HCT116 (cell line): ENCODE measurements at regions not wholly inside any gene's neighbourhood (a gene's known extent, or its start where the extent isn't known, plus 50 kb on each side); places are given as distances from the start of the nearest gene placed in this dataset.

Experiments
- ATAC-seq: fragments of 200-7000 bp; cut with Tn5 transposase; 2 replicates; pipeline ENCODE4 v1.9.1; 2020; ENCODE audit warnings: mild to moderate bottlenecking, moderate library complexity
- BruUV-seq: library from RNA; stranded (reverse); fragments of 400-500 nt; replicated peaks from 2 replicates; lab custom pipeline; 2021; lab: Mats Ljungman, UMichigan
- CTCF ChIA-PET: fragments of 300-600 bp; sonication (Branson Sonifier 250); formaldehyde crosslinking; loops from one replicate; lab custom pipeline; 2021; ENCODE audit warnings: antibody characterized with exemption; lab: Charles Lee
- POLR2A ChIA-PET: fragments of 300-600, 350-600 bp; sonication (Branson Sonifier 250); formaldehyde crosslinking; loops from one replicate; lab custom pipeline; 2021; ENCODE audit warnings: antibody characterized with exemption; lab: Charles Lee
- RAD21 ChIA-PET, 2 experiments: fragments of 300-600 bp; sonication (Branson Sonifier 250); formaldehyde crosslinking; loops; one replicate each; lab custom pipeline; 2023; ENCODE audit warnings: low total read pairs in 2 of 2; ENCODE audit not compliant: uncharacterized antibody in 2 of 2, unreplicated experiment in 2 of 2, low non-redundant PET in 1 of 2; lab: Charles Lee
- DNase-seq: peaks from one replicate; pipeline ENCODE4 v3.0.0-alpha.2; 2010; ENCODE audit warnings: low read depth, low spot score
- H2AFZ ChIP-seq: fragments of 200-600 bp; shearing (Covaris generic), sonication (generic); 2 replicates; pipeline ENCODE4 v1.6.1; 2017; ENCODE audit warnings: low read depth, mixed run types, mixed read lengths, antibody characterized with exemption, low read length; ENCODE audit not compliant: poor library complexity, severe bottlenecking
- H3K27ac ChIP-seq: 2 replicates; pipeline ENCODE4 v1.5.1; 2012; ENCODE audit warnings: low read depth, low read length
- H3K27me3 ChIP-seq: fragments of 200-600 bp; sonication (generic); 2 replicates; pipeline ENCODE4 v1.6.1; 2016; ENCODE audit warnings: mixed run types, low read length, mixed read lengths; ENCODE audit not compliant: insufficient read depth
- H3K36me3 ChIP-seq, 2 experiments: fragments of 200-500 bp in 1 of 2; fragments of 200-600 bp in 1 of 2; sonication (Bioruptor generic) in 1 of 2; sonication (generic) in 1 of 2; 2 replicates each; pipeline versions ENCODE4 v1.5.1 to v1.6.1; 2014 to 2016; ENCODE audit warnings: low read length in 2 of 2, inconsistent platforms in 1 of 2, mixed read lengths in 1 of 2, mixed run types in 1 of 2; ENCODE audit not compliant: insufficient read depth in 2 of 2, control insufficient read depth in 1 of 2
- H3K4me1 ChIP-seq, 2 experiments: fragments of 200-600 bp in 1 of 2; sonication (generic) in 1 of 2; 2 replicates each; pipeline versions ENCODE4 v1.5.1 to v1.6.1; 2012 to 2017; ENCODE audit warnings: low read length in 2 of 2, inconsistent platforms in 1 of 2, mild to moderate bottlenecking in 1 of 2, mixed read lengths in 1 of 2, mixed run types in 1 of 2, moderate library complexity in 1 of 2; ENCODE audit not compliant: insufficient read depth in 2 of 2, control insufficient read depth in 1 of 2
- H3K4me2 ChIP-seq: fragments of 200-600 bp; sonication (generic); 2 replicates; pipeline ENCODE4 v1.6.1; 2017; ENCODE audit warnings: mixed run types, low read length, mixed read lengths
- H3K4me3 ChIP-seq, 2 experiments: fragments of 200-600 bp in 1 of 2; sonication (generic) in 1 of 2; replicated peaks in 1 of 2; 2 replicates each; pipeline ENCODE4 v1.5.1; 2011 to 2016; ENCODE audit warnings: low read length in 2 of 2, control low read depth in 1 of 2, low read depth in 1 of 2, mild to moderate bottlenecking in 1 of 2, mixed read lengths in 1 of 2, mixed run types in 1 of 2
- H3K79me2 ChIP-seq: fragments of 200-600 bp; sonication (generic); 2 replicates; pipeline ENCODE4 v1.6.1; 2017; ENCODE audit warnings: mild to moderate bottlenecking, mixed run types, low read length, moderate library complexity, mixed read lengths; ENCODE audit not compliant: insufficient read depth
- H3K9ac ChIP-seq: fragments of 200-600 bp; sonication (generic); 2 replicates; pipeline ENCODE4 v1.6.1; 2016; ENCODE audit warnings: low read length, mixed read lengths
- H3K9me2 ChIP-seq: fragments of 200-600 bp; sonication (generic), shearing (Covaris generic); 2 replicates; pipeline ENCODE4 v1.6.1; 2017; ENCODE audit warnings: mixed run types, mild to moderate bottlenecking, moderate library complexity; ENCODE audit not compliant: insufficient read depth
- H3K9me3 ChIP-seq, 2 experiments: fragments of 200-500 bp in 1 of 2; fragments of 200-600 bp in 1 of 2; sonication (Bioruptor generic) in 1 of 2; sonication (generic) in 1 of 2; 2 replicates each; pipeline ENCODE4 v1.6.1; 2014 to 2017; ENCODE audit warnings: low read length in 2 of 2, mixed read lengths in 2 of 2, inconsistent platforms in 1 of 2, low read depth in 1 of 2, mild to moderate bottlenecking in 1 of 2, mixed run types in 1 of 2, moderate library complexity in 1 of 2; ENCODE audit not compliant: control insufficient read depth in 1 of 2, insufficient read depth in 1 of 2
- H4K20me1 ChIP-seq: fragments of 200-600 bp; sonication (generic), shearing (Covaris generic); 2 replicates; pipeline ENCODE4 v1.6.1; 2017; ENCODE audit warnings: mixed run types, mild to moderate bottlenecking, moderate library complexity; ENCODE audit not compliant: insufficient read depth
- CBX3 ChIP-seq: IDR thresholded peaks from 2 replicates; pipeline ENCODE4 v1.6.1; 2012; ENCODE audit warnings: low read depth
- EGR1 ChIP-seq: IDR thresholded peaks from 2 replicates; pipeline ENCODE4 v1.6.1; 2012; ENCODE audit warnings: low read depth
- EZH2phosphoT487 ChIP-seq: fragments of 200-600 bp; IDR thresholded peaks from 2 replicates; pipeline ENCODE4 v1.6.1; 2018; ENCODE audit warnings: antibody characterized with exemption, borderline replicate concordance
- JUND ChIP-seq: IDR thresholded peaks from 2 replicates; pipeline ENCODE4 v1.6.1; 2012
- POLR2A ChIP-seq: IDR thresholded peaks from 2 replicates; pipeline ENCODE4 v1.7.0; 2011; ENCODE audit warnings: borderline replicate concordance; ENCODE audit not compliant: insufficient read depth, insufficient read length; ENCODE audit errors: extremely low read depth
- RAD21 ChIP-seq: IDR thresholded peaks from 2 replicates; pipeline ENCODE4 v1.6.1; 2012; ENCODE audit warnings: low read depth, mild to moderate bottlenecking
- ZBTB33 ChIP-seq: IDR thresholded peaks from 2 replicates; pipeline ENCODE4 v1.6.1; 2011; ENCODE audit warnings: mild to moderate bottlenecking, low read length, moderate library complexity; ENCODE audit not compliant: insufficient replicate concordance; ENCODE audit errors: extremely low read depth
- ZNF274 ChIP-seq: fragments of 200-500 bp; sonication (Bioruptor generic); IDR thresholded peaks from 2 replicates; pipeline ENCODE4 v1.6.1; 2014; ENCODE audit warnings: mild to moderate bottlenecking, low read depth, low read length, inconsistent platforms
- intact Hi-C: fragments of 100-400 bp; cut with micrococcal nuclease; formaldehyde crosslinking; loops from 2 replicates; pipeline ENCODE4 v1.10.0; 2022
- TF ChIP-seq, protein P1 (sequence below), 3 experiments: fragments of 200-600 bp in 1 of 3; sonication (generic) in 1 of 3; IDR thresholded peaks in 2 of 3; conservative IDR thresholded peaks in 1 of 3; 2 replicates each; pipeline ENCODE4 v1.5.1; 2012 to 2017; ENCODE audit warnings: low read depth in 2 of 3, low read length in 2 of 3, antibody characterized with exemption in 1 of 3, borderline replicate concordance in 1 of 3, control low read depth in 1 of 3, mild to moderate bottlenecking in 1 of 3, mixed read lengths in 1 of 3, mixed run types in 1 of 3, moderate library complexity in 1 of 3; ENCODE audit not compliant: insufficient read depth in 1 of 3

- TF ChIP-seq, protein P1, sequence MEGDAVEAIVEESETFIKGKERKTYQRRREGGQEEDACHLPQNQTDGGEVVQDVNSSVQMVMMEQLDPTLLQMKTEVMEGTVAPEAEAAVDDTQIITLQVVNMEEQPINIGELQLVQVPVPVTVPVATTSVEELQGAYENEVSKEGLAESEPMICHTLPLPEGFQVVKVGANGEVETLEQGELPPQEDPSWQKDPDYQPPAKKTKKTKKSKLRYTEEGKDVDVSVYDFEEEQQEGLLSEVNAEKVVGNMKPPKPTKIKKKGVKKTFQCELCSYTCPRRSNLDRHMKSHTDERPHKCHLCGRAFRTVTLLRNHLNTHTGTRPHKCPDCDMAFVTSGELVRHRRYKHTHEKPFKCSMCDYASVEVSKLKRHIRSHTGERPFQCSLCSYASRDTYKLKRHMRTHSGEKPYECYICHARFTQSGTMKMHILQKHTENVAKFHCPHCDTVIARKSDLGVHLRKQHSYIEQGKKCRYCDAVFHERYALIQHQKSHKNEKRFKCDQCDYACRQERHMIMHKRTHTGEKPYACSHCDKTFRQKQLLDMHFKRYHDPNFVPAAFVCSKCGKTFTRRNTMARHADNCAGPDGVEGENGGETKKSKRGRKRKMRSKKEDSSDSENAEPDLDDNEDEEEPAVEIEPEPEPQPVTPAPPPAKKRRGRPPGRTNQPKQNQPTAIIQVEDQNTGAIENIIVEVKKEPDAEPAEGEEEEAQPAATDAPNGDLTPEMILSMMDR (IDR thresholded peaks at IDR 0.05 in 2 of 3, conservative IDR thresholded peaks at IDR 0.05 in 1 of 3; ENCODE audit: borderline replicate concordance in 1 of 3, insufficient read depth in 1 of 3, low read depth in 2 of 3, low read length in 2 of 3): no peak
- TF ChIP-seq EGR1 (no peak), JUND (no peak), CBX3 (no peak), ZNF274 (no peak), EZH2phosphoT487 (no peak), RAD21 (no peak)
- TF ChIP-seq, all 23 proteins: peak for 0
- no peaks in the 10 kb centered on the region; the same call in 1 of the 2 replicates for H3K27me3 ChIP-seq
- intact Hi-C loops: no loop called here
- DNase-seq (no peak), ATAC-seq (no peak)
- ChIA-PET CTCF (no interaction called here), RAD21 (no interaction called here), POLR2A (no interaction called here)
- BruUV-seq: no TSS peak
- H4K20me1 ChIP-seq: no peaks in the 10 kb centered on the region
- H3K9ac ChIP-seq: no peak overlapping the region
- no peaks in the 10 kb centered on the region for H3K9me2 ChIP-seq
- H3K27ac ChIP-seq: no peak overlapping the region
- no peak overlapping the region for H3K4me3 ChIP-seq
- H2AFZ ChIP-seq: no peak overlapping the region
- H3K4me2 ChIP-seq: no peak overlapping the region
- no peaks in the 10 kb centered on the region for H3K9me3 ChIP-seq
- no peaks in the 10 kb centered on the region for H3K4me1 ChIP-seq
- no peaks in the 10 kb centered on the region for H3K36me3 ChIP-seq
- no peaks in the 10 kb centered on the region for H3K79me2 ChIP-seq
Observed at GRCh38 chr2:199569336-199569735, 111.6 kb upstream of the SATB2 start.

DNA sequence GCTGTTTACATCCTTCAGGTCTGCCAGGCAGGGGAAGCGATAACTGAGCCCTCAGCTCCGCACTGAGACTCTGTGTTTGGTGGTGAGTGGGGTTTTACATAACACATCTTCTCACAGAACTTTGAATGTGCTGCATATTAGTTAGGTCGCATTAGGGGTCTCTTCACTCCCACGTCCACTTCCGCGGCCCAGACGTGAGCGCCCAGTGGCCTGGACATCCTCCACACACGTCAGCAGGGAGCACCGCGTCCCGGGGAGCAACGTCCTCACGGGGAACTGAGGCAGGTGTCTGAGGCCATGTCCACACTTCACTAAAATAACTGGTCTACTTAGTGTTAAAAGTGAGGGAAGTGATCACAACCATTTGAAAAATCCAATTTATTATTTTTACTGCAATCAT lies 100.4 kb upstream of the SATB2 start:
- Histone ChIP-seq H3K4me3 (no peak overlapping the region), H3K27ac (no peak overlapping the region), H2AFZ (no peak overlapping the region), H3K9ac (no peak overlapping the region), H3K9me3 (no peaks in the 10 kb centered on the region), H3K9me2 (no peaks in the 10 kb centered on the region), H3K4me1 (no peaks in the 10 kb centered on the region), H3K36me3 (no peaks in the 10 kb centered on the region), H3K27me3 (no peaks in the 10 kb centered on the region), H3K79me2 (no peaks in the 10 kb centered on the region), H3K4me2 (no peak overlapping the region), H4K20me1 (no peaks in the 10 kb centered on the region)
- RAD21 ChIA-PET: no interaction called here
- intact Hi-C loops: no loop called here
- TF ChIP-seq POLR2A (no peak), EGR1 (no peak), ZBTB33 (no peak)
- CTCF ChIA-PET: no interaction called here
- BruUV-seq: no TSS peak
- DNase-seq (no peak), ATAC-seq (no peak)
- POLR2A ChIA-PET: no interaction called here
